Transverse colon (tissue), 4 donors: ENCODE measurements at regions not wholly inside any gene's neighbourhood (a gene's known extent, or its start where the extent isn't known, plus 50 kb on each side); places are given as distances from the start of the nearest gene placed in this dataset.

Experiments used
- EP300 ChIP-seq: sonication (generic); formaldehyde crosslinking; IDR thresholded peaks from one replicate; pipeline ENCODE4 v1.6.1; 2017; ENCODE audit warnings: antibody characterized with exemption, low read depth
- POLR2A ChIP-seq: fragments of 450-650 bp; IDR thresholded peaks from one replicate; pipeline ENCODE4 v1.6.1; 2016; ENCODE audit warnings: antibody characterized with exemption, mild to moderate bottlenecking, moderate library complexity
- POLR2AphosphoS5 ChIP-seq, 3 donors: sonication (generic); formaldehyde crosslinking; IDR thresholded peaks; one replicate each; pipeline ENCODE4 v1.6.1; 2016; ENCODE audit warnings: antibody characterized with exemption in 3 of 3
- TF ChIP-seq, protein P1 (sequence below), 5 experiments: fragments of 200-600 bp in 3 of 5; fragments of 450-650 bp in 2 of 5; sonication (generic) in 3 of 5; IDR thresholded peaks; 1 replicate in 2 of 5; 2 replicates in 3 of 5; pipeline ENCODE4 v1.5.1; 2016 to 2017; ENCODE audit warnings: antibody characterized with exemption in 5 of 5, inconsistent platforms in 3 of 5, mild to moderate bottlenecking in 2 of 5, moderate library complexity in 1 of 5

DNA sequence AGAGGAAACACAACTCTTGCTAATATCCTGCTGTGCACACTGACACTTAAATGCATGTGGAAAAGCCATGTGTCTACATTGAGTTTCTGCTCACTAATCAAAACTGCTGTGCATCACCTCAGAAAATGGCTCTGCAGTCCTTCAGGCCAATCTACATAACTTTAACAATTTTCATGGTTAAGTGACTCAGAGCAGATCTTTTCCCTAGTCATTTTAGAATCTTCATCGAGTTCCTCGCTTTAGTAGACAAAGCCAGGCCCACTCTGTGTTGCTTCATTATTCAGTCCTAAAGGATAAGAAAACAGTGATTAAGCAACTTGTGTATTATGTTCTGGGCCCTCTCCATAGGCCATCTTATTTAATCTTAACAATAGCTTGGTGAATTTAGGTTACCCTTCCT is 250.0 kb downstream of the KCNC2 start:
- no peak for TF ChIP-seq POLR2AphosphoS5 (IDR thresholded peaks at IDR 0.05)
- no peak for TF ChIP-seq POLR2A
- TF ChIP-seq, protein P1, sequence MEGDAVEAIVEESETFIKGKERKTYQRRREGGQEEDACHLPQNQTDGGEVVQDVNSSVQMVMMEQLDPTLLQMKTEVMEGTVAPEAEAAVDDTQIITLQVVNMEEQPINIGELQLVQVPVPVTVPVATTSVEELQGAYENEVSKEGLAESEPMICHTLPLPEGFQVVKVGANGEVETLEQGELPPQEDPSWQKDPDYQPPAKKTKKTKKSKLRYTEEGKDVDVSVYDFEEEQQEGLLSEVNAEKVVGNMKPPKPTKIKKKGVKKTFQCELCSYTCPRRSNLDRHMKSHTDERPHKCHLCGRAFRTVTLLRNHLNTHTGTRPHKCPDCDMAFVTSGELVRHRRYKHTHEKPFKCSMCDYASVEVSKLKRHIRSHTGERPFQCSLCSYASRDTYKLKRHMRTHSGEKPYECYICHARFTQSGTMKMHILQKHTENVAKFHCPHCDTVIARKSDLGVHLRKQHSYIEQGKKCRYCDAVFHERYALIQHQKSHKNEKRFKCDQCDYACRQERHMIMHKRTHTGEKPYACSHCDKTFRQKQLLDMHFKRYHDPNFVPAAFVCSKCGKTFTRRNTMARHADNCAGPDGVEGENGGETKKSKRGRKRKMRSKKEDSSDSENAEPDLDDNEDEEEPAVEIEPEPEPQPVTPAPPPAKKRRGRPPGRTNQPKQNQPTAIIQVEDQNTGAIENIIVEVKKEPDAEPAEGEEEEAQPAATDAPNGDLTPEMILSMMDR (IDR thresholded peaks at IDR 0.05): no peak
- TF ChIP-seq EP300: no peak
